NCI-H748 treated with DMSO at 0.1 percent for 48 hours (cell line): ENCODE measurements at regions not wholly inside any gene's neighbourhood (a gene's known extent, or its start where the extent isn't known, plus 50 kb on each side); places are given as distances from the start of the nearest gene placed in this dataset.
"Not testable (repeated sequence)": the region's sequence is repeated elsewhere in the genome, so short reads cannot be mapped to it uniquely, and the experiment has no call there.

Source experiments
- DNase-seq: peaks from one replicate; lab custom pipeline; 2025; lab: John Stamatoyannopoulos, UW

DNA sequence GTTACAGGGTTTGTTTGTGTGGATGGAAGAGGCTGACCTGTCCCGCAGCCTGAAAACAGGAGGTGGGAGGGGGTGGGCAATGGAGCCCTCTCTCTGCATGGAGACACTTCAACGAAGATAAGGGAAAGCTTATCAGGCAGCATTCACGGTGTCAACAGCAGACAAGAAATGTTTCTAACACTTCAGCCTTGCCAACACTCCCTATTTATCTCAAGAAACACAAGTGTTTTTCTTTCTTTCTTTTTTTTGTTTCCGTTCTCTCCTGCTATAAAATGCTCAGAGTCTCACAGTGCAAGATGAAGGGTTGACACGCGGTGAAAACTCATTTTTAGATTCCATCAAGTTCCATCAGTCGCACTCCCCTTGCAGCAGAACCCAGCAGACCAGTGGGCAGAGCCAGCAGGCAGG, 594.4 kb downstream of the MATN1 start:
- no peak for DNase-seq

DNA sequence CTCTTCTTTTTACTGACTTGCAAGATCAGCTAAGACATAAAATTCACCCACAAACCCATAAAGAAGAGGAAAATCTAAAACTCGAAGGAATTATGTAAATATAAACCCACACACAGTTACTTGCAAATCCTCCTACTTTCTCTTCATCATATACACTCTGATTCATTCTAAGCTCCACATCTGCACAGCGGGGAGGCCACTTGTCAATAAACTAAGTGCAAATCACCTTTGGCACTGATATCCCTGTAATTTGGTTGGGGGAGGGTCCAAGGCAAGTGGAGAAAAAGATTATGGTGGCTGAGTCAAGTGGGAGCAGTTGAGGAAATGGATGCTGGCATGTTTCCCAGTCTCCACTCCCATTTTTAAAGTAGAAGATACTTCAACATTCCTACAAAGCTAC, 596.5 kb downstream of the MATN1 start:
- DNase-seq = peak; percentile 16

DNA sequence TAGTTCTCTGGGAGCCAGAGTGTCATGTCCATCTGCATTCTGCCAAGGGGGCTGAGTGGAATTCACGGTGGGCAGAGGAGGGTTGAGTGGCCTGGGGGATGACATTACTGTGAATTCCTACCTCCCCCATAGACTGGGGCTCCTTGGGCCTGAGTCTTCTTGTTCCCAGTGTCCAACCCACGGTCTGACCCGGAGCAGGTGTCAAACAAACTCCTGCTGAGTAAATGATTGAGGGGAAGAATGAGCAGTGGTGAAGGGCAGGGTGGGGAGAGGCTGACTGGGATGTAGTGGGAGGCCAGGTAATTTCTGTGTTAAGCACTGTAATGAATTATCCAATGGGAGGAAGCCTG, 597.6 kb downstream of the MATN1 start:
- DNase-seq = no peak

DNA sequence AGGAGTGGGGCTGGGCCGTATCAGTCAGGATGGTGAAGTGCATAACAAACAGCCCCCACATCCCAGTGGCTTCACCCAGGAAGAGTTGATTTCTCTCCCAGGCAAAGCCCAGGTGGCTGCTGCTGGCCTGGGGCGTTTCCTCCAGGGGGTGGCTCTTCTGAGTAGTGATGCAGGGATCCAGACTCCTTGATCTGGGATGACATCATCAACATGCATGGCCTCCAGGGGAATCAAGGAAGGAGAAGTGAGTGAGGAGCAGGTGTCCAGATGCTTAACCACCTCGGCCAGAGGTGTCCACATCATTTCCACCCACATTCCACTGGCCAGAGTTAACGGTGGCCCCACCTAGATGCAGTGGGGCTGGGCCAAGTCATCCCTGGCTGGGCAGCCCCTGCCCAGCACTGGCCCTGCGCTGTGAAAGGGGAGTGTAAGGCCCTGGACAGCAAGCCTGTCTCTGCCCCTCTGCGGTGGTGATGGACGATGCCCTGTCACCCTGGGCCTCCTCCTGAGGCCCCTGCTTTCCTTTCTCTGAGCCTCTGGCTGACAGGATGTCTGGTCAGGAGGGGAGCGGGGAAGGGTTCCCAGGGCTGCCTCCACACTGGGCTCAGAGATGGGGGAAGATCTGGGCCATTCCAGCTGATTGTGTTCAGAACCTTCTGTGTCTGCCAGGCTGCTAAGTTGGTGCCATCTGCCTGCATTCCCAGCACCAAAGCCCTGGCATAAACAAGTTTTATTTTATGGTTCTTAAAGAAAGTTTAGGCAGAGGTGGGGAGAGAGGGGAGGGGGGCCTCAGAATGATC, 598.2 kb downstream of the MATN1 start:
- DNase-seq = no peak

DNA sequence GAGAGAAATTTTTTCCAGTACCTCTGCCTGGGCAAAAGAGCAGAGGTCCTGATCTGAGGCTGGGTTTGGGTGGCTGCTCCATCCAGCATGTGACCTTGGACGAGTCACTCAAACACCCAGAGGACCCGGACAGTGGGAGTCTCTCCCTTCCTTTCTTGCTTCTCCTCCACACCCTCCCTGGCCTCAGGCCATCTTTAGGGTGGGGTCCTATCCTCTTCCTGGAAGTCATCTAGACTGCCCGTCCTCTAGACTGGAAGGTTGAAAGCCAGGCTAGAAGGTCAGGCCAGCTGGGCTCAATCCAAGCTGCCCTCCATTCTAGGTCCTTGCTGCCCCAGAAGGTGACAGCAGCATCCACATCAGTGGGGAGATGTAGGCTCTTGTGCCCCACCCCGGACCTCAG, 599.5 kb downstream of the MATN1 start:
- DNase-seq = no peak

DNA sequence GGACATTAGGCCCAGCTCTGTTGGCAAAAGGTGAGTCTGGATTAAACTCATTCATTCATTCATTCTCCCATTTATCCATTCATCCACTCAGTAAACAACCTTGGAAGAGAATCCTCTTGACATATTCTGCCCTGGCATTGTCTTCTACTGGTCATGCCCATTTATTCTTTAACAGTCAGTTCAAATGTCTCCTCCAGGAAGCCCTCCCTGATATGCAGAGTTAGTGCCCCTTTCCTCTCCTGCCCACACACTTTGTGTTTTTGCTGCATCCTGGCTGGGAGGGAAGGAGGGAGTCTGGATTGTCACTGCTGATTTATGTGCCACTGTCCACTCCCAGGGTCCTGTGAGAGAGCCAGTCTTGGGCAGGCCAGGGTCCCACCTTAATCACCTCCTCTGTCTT, 600.3 kb downstream of the MATN1 start:
- no peak for DNase-seq

DNA sequence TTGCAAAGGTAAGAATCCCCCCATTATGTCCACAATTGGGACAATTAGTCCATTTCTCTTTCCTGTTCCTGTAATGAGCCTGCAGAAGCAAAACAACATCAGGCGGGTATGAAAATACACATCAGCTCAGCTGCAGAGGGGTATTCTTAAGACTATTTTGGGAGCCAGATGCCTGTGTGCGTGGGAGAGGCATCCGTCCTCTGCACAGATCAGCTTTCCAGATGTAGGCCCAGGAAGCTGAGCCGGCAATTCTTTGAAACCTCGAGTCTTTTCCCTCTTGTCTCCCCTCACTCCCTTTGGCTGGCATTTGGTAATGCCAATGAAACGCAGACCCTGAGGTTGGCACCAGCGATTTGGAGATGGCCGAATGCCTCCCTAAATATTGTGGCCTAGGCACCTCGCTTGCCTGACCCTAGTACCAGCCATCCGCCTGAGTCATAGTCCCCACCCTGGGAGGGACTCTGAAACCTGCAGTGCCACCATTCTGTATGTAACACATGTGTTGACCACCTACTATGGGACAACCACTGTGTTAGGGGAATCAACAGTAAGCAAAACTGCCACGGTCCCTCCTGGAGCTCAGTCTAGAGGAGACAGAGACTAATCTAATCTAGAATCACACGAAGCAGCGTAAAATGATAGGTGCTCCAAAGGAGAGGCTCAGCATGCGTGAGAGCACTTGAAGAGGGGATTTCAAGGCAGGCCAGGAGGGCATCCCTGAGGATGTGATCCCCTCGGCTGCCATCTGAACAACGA, 603.0 kb downstream of the MATN1 start:
- no peak for DNase-seq

DNA sequence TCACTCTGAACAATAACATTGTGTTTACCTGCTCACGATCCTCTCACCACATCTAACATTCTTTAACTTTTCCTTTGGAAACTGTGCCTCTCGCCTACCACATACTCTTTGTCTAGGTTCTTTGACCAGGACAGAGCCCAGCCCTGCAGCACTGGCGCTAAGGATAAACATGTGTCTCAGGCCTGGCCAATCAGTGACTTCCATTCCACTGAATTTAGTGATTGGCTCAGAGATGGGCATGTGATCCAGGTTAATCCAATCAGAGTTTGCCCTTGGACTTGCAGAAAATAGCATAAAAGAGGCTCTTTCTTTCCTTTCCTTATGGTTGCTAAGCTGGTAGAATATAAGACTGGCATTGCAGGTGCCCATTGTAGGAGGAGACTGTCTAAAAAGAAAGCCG, 605.7 kb downstream of the MATN1 start:
- DNase-seq = no peak

DNA sequence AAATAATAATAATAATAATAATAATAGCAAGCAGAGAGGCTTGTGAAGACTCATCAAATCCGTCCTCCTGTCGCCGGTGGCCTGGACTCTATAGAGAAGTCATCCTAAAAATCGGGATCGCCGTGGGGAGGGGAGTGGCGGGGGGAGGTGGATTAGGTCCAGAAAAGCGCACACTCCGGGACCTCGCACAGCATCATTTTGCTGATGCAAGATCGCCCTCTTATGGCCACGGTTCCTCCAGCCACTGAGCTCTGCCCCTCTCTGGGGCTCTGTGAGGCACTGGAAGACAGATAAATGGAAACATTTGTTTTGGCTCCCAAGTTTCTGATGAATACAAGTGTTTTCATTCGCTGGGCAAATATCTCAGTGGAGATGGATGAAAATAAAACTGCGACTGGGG, 612.0 kb downstream of the MATN1 start:
- peak; percentile 2 for DNase-seq

DNA sequence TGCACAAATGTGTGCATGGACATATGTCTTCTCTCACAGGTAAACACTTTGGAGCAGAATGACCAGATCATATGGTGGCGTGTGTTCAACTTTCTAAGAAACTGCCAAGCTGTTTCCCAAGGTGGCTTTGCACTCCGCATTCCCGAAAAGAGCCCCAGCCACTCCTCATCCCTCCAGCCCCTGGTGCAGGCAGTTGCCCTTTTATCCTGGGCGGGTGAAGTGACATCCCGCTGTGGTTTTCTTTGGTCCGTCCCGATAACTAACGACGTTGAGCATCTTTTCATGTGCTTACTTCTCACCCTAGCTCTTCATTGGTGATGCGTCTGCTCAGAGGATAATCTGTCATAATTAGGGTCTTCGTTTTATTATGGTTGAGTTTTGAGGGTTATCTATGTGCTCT, 612.5 kb downstream of the MATN1 start:
- no peak for DNase-seq

DNA sequence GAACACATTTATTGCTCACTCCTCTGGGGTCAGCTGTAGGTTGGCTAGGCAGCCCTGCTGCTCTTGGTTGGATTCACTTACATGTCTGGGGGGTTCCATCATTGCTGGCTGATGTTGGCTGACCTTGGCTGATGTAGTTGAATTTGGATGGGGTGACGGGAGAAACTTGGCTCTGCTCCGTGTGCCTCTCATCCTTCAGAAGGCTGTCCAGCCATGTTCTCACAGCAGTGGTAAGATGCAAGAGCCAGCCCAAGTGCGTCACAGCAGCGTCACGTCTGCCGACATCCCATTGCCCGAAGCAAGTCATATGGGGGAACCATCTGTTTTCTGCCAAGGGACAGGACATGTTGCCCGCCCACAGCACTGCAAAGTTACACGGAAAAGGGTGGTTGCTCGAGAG, 613.5 kb downstream of the MATN1 start:
- no peak for DNase-seq

DNA sequence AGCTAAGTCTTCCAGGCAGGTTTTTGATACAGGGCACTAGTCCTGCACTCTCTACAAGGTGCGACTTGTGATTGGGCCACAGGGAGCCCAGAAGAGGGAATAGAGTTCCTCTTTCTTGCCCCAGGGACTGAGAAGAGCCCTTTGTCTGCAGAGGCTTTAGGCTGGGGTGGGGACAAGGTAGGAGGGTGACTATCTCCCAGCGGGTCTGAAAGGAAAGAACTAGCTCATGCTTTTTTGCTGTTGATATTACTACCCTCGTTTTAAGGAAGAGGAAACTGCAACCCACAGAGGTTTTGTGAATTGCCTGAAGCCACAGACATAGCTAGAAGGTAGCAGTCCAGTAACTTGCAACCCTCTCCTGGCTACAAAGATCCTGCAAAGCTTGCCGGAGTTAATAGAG, 615.2 kb downstream of the MATN1 start:
- no peak for DNase-seq

DNA sequence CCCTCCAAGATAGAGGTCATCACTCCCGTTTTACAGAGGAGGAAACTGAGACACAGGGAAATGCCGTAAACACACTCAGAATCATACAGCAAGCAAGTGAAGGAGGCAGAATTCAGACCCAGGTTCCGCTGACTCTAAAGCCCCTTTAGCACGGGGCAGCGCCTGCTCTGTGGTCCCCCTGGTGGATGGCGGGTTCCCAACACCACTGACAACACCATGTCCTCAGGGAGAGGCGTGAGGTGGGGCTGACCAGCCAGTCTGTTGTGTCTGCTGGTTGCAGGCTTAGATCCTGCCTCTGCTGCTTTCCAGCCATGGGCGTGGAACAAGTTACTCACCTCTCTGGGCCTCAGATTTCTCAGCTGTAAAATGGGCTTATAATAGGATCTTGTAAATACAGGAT, 617.3 kb downstream of the MATN1 start:
- peak; percentile 18 for DNase-seq

DNA sequence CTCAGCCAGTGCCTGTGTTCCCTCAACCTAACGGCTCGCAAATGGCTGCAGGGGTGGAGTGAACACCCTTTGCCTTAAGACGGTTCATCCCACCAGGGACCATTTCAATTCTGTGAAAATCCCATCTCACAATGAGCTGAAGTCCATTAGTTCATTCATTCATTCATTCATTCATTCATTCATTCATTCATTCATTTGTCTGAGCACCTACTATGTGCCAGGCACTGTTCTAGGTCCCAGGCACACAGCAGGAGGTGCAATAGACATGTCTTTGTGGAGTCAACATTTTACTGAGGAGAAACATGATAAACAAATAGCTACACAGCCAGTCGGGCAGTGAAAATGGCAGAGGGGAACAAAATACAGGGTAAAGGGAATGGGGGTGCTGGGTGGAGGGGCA, 618.8 kb downstream of the MATN1 start:
- DNase-seq = no peak

DNA sequence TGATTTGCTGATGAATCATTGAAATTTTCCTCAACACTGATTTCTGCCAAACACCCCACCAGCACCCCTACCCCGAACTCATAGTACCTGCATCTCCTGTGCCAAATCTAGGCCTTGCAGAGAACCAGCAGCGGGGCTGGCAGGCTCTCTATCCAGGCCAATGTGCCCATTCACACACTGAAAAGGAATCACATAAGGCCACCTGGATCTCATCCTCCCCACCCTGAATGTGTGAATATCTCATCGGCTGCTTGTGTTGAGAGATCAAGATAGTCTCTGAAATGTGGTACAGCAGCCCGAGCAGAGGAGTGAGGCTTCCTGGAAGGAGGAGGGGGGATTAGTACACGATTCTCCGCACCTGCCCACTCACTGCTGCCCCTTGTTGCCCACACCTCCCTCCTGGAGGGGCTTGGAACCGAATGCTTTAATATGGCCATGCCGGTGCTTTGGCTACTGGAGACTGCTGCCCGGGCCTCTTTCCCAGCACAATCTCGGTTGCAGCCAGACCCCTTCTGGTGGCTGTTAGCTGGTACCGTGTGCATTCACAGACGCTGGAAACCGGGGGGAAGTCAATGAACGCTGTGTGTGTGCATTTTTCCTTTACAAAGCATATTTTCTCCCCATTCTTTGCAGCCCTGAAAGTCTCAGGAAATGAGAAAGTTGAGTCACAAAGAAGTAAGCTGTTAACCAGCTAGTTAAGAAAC, 619.5 kb downstream of the MATN1 start:
- DNase-seq = no peak

DNA sequence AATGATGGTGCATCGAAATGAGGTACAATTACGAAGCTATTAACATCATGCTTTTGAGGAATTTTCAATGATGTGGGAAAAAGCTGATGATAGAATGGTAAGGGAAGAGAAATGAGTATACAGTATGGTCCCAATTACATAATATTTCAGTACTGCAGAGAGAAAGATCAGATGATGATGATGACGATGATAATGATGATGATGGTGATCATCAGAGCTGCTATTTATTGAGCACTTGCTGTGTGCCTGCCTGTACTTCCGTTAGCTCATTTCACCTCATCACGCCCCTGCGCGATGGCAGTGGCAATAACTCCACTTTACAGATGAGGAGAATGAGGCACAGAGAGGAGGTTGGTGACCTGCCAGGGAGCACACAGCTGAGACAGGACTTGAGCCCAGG, 620.8 kb downstream of the MATN1 start:
- DNase-seq = no peak

DNA sequence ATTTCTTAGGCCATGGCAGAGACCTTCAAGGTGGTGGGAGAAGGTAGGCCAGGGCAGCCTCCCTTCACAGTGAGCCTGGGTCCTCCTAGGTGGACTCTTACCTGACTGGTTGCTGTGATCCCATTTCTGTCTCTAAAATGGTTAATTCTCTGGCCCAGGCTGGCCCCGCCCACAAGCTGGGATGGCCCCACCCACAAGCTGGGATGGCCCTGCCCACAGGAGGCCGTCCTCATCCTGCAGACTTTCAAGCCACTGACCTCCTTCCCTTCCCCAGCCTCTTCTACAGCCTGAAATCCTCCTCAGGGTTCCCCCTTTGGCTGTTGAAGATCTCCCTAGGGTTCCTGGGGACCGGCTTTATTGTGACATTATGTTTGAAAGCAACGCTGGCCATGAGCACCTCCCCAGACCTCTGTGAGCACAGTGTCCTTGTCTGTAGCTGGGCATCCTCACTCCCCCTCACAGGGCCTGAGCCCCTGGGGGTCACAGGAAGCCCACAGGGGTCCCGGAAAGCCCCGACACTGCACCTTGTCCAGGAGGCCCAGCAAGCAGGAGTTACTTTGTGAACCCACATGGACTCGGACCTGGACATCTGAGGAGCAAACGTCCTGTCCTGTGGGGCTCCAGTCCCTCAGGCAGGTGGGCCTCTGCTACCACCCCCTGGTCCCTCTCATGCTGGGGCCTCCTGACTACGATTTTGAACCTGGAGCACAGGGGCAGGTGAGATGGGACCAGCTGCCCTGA, 621.7 kb downstream of the MATN1 start:
- DNase-seq = no peak

DNA sequence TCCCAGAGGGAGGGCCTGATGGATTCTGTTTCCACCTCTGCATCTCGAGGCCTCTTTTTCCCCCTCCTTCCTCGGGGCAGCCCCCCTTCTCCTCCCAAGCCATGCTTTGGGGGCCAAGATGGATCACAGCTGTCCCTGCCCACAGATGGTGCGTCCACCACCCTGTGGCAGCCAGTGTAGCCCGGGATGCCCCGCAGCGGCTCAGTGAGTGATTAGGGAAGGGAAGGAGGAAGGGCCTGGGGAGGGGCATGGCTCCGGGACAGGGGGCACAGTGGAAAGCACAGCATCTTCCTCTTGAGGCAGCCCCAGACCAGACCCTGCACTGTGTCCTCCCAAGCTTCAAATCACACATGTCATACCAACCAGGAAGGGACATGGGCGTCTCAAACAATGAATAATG, 622.4 kb downstream of the MATN1 start:
- no peak for DNase-seq

DNA sequence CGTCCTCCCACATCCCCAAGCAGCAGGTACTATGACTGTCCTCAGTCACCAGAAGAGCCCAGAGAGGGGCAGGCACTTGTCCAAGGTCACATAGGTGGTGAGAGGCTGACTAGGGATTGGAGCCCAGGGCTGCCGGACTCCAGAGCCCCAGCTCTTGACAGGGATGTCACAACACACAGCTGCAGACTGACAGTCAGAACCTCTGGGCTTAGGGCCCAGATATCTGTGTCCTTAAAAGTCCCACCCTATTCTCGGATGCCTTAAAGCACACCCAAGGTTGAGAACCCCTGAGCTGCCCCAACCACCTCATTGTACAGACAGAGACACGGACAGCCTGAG, 622.9 kb downstream of the MATN1 start:
- DNase-seq = no peak

DNA sequence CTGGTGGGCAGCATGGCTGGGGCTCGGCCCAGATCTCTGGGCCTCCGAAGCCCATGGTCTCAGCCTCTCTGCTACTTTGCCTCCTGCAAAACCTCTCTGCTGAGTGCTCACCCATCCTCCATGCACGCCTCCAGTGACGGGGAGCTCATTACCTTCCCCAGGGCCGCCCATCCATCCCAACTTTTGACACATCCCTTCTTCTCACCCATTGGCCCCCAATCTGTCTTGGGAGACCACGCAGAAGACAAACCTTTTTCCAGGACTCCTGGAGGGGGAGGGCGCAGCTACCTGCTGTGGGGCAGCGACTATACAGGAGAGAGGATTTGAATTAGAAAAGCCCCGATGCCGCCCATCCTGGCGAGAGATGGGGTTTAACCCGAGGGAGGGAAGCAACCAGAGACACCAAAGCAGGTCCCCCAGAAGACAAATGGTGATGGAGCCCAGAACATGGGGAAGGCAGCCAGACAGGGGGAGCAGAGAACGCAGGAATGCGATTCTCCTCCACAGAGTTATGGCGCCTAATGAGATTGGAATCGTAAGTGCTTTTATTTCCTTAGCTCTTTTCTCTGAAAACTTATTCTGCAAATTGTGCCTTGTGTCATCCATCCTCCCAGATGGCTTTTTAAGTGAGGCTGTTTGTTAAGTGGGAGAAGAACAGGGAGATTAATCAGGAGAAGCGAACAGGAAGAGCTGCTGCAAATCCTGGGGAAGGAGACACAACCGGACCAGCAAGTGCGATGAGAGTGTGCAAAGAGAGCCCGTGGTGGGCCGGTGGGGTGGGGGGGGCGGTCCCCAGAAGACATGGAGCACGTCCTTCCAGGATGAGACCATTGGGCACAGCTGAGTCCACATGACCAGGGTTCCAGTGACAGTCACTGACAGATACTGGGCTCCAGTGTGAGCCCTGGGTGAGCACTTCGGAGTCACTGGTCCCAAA, 623.5 kb downstream of the MATN1 start:
- DNase-seq = no peak

DNA sequence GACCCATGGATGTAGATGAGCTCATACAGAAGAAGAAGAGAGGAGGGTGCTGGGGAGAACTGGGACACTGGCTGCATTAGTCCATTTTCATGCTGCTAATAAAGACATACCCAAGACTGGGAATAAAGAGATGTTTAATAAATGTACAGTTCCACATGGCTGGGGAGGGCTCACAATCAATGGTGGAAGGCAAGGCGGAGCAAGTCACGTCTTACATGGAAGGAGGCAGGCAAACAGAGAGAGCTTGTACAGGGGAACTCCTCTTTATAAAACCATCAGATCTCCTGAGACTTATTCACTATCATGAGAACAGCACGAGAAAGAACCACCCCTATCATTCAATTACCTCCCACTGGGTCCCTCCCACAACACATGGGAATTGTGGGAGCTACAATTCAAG, 625.5 kb downstream of the MATN1 start:
- not testable (repeated sequence) for DNase-seq
